Stimulated activated CD4-positive, alpha-beta T cell treated with anti-CD3 and anti-CD28 coated beads, Interleukin-12 subunit alpha, Interleukin-12 subunit beta, amount 100 ng/mL, for 4 hours (primary cell): ENCODE measurements at regions not wholly inside any gene's neighbourhood (a gene's known extent, or its start where the extent isn't known, plus 50 kb on each side); places are given as distances from the start of the nearest gene placed in this dataset.

ENCODE experiments used
- DNase-seq: peaks from one replicate; pipeline ENCODE4 v3.0.0-alpha.2; 2020

DNA sequence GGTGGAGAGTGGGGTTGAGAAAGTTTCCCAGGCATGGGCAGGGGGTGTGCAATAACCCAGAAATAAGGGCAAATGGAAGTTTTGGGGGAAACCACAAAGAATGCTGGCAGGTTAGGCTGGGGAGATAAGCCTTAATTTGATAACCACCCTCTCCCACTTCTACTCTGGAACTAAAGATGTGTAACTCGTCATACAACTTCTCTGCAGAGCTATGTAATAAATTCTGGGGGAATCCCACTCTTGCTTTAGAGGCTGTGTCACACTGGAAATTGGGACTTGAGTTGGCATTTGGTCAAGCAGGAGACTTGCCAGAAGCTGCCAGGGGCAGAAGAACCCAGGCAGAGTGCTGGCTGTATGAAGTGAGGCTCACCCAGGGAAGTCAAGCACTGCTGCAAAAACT, 170.9 kb upstream of the CPEB2 start:
- no peak for DNase-seq

DNA sequence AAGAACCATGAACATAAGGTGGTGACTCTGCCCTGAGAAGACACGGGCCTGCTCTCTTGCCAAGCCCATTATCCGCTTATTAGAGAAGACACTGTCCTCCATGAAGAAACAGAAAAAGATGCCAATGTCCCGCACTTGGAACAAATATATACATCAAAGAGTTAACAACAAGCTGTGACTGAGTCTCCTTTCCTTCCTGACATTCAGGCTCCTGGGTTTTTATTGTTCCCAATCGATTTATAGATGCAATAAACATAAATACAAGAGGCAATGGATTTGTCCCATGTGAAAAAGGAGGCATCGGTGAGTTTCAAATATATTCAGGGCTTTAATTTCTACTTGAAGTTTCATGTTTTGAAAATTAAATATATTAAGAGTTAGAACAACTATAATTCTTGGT, 169.2 kb upstream of the CPEB2 start:
- DNase-seq: no peak

DNA sequence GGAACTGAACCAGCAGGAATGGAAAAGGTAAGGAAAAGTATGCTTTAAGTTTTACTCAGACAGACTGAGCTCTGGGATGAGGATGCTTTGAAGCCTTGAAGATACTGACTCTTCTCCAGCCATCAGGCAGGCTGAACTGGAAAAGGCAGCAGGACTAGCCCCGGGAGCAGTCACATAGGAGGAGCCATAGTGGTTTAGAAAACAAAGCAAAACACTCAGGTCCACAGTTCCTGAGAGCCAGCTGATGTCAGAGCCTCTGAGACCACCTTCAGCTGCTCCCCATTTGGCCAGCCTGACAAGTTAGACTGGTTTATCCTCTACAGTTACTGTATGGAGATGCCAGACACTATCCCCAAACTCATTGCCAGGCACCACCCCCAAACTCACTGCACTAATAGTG, 167.9 kb upstream of the CPEB2 start:
- no peak for DNase-seq

DNA sequence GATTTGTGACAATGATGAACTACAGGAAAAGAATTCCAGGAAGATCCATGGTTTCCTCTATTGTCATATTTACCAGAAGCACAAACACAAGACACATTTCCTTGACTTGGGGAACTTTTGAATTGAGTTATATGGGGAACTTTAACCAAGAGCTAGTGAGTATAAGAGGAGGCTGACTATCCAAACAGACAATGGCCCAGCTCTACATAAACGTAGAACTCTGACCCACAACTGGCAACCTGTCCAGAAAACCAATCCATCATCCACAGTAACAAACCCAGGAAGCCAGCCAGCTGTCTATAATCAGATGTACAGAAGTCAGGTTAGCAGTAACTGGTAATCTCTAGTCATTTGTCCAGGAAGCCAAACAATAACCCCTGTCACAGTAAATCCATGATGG, 167.0 kb upstream of the CPEB2 start:
- DNase-seq: no peak

DNA sequence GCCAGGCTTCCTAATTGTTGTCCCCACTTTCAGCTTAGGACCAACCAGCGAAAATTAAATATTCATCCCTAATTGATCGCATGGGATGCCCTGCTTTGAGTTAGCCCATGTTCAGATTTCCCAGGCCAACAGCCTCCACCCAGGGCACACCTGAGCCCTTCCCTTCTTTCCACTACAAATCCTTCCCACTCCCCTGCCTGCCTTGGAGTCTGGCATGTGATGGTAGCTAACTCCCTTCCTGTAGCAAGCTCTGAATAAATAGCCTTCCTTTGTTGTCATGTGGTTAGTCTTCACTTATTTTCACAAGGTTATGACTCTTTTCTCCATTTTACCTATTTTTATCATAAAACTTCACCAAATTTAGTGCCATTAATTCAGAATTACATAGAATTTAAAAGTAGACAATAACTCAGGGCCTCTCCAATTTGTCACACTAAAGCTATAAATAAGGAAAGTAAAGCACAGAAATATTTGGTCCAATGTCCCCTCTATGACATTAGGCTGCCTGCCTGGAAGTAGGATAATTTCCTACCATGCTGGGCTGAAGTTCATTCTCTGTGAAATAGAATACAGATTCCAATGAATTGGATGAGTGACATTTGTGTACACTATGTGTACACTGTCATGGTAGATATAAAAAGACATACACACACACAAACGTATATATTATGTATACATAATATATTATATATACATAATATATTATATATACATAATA, 166.4 kb upstream of the CPEB2 start:
- no peak for DNase-seq

DNA sequence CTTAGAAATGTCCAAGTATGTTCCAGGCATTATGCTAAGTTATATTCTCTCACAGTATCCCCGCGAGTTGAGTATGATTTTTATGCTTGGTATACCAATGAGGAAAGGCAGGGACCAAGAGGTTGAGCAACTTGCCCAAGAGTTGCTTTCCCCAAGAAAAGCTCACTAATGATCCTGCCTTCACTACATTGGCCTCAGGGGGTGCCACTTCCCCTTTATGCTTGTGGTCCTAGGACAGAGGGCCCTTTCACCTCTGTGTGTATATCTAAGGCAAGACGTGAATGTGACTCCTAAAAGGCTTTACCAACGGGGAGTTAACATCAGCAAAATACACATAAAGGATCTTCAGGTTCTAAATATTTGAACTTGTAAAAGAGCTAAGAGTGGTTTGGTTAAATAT, 164.4 kb upstream of the CPEB2 start:
- DNase-seq: no peak

DNA sequence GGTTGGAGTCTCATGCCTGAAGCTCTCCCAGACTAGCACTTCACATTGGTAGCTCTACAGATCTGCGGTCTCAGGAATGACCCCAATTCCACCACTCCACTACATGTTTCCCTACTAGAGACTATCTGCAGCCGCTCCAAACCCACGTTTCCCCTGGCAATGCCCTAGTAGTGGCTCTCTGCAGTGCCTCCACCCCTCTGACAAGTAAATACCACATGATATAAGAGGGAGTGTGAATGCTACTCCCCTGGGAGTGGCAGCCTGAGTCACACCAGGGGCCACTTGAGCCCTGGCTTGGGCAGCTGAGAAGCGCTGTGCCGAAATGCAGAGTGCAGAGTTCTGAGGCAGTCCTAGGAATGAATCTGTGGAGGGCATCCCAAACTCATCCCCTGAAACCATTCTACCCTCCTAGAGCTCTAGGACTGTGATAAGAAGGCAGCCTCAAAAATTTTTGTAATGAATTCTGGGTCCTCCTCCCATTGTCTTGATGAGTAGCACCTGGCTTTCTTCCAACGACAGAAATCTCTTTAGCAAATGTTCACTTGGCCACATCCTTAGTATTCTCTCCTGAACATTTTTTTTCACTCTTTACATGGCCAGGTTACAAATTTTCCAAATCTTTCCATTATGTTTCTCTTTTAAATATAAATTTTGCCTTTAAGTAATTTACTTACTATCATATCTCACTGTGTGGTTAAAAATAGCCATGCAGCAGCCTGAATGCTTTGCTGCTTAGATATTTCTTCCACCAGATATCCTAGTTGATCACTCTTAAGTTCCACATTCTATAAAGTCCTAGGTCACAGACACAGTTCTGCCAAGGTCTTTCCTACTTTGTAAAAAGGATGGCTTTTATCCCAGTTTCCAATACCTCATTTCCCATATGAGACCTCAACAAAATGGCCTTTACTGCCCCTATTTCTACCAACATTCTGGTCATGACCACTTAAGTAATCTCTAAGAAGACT, 160.2 kb upstream of the CPEB2 start:
- DNase-seq: no peak

DNA sequence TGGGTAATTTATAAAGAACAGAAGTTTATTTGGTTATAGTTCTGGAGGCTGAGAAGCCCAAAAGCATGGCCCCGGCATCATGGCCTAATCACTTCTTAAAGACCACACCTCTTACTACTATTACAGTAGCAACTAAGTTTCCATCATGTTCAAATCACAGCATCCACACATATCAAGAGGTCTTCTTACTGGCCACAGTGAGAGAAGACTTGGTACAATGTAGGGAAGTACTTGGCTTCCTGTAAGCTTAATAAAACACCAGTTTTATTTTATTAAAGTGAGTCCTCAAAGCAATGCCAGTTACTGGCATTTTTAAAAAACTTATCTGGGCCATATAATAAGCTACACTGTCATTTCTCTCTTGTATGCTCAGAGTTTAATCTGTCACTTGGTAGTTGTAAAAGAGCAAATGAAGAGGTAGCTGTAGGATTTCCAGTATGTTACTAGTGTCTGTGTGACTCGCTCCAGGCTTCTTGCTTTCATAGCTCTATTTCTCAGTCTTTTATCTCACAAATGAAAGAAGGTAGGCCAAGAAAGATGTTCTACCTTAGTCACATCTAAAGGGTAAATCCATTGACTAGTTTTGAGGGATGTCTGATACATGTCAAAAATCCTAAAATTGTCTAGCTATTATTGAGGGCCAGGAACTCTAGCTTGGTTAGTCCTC, 159.2 kb upstream of the CPEB2 start:
- no peak for DNase-seq

DNA sequence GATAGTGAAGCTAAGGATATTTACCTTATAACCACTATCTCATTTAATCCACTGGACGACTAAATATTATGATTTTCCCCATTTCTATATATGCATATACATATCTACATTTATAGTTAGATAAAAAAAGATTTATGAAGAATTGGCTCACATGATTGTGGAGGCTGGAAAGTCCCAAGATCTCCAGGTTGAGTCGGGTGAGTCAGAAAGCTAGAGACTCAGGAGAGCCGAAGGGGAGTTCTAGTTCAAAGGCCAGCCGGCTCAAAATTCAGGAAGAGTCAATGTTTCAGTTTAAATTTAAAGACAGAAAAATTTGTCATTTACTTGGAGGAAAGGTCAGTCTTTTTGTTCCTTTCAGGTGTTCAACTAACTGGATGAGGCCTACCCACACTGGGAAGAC, 158.2 kb upstream of the CPEB2 start:
- no peak for DNase-seq

DNA sequence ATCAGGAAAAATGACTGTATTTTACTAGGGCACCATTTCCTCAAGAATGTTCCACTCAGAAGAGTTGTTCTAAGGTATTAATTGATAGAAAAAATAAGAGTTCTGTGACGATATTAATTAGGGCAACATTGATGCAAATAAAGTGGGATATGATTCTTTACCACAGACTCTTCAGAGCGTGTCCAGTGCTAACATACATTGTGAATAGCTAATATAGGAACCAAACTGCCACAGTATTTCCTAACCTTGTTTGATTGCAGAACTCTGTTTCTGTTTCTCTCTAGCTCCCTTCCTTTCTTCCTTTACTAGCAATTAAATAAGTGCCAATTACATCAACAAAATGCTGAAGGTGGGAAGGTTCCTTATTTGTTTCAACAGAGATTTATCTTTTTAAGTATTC, 154.1 kb upstream of the CPEB2 start:
- DNase-seq: no peak

DNA sequence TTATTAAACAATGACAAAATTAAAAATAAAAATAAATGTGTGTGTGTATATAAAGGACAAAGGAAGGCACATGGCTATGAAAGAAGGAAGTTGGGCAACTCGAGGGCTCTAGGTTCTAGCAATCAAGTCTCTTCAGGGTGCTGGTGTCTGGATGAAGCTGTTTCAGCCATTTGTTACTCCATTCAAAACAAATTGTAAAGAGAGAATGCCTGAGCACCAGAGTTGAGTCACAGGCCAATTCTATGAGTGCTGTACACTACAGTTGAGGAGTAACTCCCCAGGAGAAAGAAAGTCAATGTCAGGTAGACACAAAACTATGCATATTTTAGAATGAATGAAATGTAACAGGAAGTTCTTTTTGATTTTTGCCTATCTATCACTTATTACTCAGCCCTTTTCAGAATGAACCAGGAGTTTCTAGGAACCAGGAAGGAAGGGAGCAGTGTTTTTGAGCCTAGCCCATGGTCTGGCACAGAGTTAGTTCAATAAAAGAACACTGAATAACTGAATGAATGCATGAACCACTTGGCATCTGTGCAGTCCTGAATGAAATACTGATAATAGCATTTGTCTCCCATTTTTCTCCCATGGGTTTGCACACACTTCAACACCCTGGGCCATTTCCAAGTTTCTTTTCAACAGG, 151.7 kb upstream of the CPEB2 start:
- DNase-seq: no peak

DNA sequence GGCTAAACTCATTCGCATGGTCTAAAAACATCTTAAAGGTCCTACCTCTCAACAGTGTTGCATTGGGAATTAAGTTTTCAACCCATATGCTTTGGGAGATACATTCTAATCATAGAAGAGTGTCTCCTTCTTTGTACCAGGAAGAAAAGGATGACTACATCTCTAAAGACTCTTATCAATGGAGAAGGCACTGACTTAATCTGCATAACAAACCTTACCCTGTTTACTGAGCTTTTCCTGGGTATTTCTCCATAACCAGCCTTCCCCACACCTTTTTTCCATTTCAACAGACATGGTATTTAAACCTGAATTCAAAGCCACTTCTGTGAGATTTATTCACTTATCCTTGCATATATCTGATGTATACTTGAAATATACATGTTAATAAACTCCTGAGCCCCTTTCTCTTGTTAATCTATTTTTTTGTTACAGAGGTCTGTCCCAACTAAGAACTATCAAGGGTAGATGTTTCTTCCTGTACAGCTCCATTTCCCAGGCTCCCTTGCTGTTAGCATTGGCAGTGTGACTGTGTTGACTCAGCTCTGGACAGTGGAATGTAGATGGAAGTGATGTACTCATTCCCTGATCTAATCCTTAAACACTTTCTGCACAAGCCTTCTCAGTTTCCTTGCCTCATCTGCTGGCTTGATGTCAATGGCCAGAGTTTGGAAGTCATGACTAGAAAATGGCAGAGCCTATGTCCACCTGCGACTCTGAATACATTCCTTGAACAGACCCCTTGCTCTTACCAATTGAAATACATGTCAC, 148.9 kb upstream of the CPEB2 start:
- no peak for DNase-seq

DNA sequence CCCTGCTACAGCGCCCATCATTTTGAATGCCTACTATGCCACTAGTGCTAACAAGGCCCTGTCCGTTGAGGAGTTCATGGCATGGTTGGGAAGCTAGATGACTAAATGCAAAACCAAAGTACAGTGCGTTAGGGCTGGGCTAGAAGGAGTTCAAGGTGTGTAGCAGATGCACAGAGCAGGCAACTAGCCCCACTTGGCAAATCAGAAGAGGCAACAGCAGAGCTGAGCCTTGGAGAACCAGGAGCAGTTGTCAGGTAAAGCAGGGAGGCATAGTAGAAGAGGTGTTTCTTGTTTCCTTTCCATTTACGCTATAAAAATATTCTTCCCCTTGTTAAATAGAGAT, 146.6 kb upstream of the CPEB2 start:
- DNase-seq: no peak

DNA sequence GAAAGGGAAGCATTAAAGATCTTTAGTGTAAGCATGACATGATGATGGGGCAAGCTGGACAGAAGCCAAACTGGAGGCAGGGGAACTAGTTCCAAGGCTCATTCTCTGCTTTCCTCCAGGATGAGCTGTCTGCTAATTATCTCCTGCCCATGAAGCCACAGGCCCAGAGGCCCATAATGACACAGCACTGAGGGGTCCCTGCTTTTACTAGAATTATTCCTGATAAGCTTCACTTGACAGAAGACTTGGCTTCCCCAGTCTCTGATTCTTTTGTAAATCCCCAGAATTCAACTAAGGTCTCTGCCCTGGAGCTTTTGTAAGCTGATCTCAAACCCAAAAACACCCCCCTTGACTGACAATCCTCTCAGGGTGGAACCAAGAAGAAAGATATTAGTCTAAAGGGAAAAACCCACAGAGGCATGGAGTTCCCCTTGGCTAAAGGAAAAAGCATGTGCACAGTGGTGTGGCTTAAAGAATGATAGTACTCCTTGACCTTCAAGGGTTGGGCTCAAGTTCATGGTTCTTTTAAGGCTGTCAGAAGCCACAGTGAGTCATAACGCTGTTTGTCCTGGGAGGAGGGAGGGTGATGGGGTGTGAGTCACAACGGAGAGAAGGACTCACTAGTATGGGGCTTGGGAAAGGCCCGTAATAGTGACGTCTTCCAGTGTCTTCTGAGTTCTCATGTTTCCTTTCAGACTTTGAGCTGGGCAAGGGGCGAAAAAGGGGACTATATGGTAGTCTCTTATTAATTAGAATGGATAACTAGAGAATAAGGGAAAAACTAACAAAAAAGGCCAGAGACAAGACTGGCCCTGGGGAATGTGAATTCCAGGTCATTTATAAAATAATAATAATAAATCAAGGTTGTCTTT, 146.0 kb upstream of the CPEB2 start:
- DNase-seq: peak; percentile 15

DNA sequence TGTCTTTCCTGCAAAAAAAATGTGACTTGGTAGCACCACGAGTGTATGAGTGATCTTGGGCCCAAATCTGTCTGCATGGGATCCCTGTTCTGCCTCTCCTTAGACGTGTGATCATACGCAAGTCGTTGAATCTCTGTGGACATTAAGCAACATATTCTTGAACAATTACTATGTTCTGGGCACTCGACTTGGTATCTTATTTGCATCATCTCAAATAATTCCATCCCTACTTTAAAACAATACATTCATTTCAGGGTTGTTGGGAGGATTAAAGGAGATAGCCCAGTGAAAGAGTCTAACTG, 145.4 kb upstream of the CPEB2 start:
- DNase-seq: no peak

DNA sequence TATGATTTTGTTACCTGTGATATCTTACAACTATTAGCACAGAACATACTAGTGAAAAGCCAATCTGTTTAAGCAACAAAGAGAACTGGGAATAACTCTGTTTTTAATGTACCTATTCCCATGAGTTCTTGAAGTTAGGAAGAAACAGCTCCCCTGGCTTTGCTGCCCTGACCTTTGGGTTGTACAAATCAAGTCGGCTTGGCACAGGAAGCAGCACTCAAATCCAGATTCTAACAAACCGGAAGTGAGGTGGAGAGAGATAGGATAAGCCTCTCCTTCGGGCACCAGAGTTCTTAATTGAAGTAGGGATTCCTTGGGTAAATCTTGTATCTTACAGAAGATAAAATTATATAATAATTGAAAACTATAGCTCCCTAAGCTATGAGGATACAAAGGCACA, 144.8 kb upstream of the CPEB2 start:
- DNase-seq: no peak

DNA sequence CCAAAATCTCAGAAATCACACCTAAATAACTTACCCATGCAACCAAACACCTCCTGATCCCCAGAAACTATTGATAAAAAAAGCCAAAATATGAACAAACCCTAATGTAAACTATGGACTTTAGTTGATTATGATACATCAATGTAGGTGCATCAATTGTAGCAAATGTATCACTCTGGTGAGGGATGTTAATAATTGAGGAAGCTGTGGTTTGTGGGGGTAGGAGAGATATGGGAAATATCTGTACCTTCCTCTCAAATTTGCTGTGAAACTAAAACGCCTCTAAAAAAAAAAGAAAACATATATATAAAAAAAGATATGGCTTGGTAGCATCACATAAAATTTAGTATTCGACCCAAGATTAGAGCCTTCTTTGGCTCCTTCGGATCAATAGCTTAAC, 144.3 kb upstream of the CPEB2 start:
- no peak for DNase-seq

DNA sequence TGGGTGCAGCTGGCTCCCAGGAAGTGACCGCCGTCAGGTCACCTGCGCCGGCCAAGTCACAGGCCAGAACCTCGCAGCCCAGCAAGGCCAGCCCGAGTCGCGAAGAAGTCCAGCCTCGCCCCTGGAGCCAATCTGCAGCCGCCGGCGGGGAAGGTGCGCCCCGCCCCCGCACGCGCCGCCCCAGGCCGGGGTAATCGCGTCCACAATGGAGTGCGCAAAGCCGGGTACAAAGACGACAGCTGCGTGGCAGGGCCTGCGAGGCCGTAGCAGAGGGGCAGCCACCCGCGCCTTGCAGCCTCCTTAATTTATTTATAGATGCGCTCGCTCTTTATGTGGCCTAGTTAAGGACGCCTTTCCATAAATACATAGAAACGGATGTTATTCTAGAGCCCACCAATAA, 139.4 kb upstream of the CPEB2 start:
- no peak for DNase-seq

DNA sequence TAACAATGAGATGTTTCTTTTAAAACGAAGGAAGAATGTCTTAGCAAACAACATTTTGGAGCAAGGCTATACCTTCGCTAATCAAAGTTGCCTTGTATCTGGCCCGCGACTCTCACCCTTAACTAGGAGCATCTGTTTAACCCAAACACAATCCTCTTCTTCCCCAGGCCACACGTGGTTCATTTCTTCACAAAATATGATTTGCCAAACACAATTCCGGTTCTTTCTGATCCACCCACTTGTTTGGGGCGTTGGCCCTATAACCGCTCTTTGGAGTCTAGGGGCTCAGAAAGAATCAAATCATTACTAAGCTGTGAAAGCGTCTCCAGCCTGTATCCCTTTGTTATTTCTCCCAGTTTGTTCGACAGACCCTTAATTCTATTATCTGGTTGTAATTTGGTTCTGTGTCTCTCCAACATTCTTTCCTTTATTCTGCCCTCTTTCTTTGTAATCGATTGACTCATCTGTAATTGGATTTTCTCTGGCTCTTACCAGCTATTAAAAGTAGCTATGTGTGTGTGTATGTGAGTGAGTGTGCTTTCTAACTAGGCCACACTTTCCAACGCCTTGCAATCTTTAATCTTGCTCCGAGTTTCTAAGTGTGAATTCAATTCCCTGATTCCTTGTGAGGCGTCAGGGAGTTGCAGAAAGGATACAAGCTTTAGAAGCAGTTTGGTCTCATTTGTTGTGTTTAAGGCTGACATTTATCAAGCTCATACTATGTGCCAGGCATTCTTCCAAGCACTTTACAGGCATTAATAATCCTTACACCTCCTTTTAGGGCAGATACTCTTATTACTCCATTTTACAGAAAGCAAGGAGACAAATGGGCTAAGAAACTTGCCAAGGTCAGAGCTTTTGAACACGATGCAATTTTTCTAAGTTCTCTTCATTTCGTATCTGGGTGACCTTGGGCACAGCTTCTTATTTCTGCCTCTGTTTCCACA, 138.6 kb upstream of the CPEB2 start:
- DNase-seq: no peak

DNA sequence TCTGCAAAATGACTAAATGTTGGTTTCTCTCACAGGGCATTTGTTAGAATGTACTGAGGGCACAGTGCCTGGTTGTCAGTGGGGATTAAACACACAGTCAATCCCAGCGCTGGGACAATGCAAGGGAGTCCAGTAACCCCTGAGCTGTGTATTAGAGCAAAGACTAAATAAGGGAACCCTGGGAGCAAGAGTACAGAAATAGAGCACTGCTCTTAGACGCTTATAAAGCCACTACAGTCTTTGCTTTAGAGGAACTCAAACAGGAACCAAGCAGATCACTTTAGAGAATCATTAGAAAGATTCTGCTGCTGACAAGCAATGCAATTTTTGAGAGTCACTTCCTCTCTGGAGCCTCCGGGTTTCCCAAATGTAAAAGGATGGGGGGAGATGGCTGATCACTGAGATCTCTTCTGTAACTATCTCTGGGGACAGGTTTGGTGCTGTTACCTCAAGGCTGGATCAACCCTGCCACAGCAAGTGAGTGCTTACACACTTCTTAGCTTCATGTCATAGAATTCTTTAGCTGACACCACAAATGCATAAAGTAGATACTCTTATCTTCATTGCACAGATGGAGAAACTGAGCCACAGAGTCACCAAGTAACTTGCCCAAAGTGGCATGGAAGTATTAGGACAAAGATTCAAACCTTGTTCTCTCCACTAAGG, 137.8 kb upstream of the CPEB2 start:
- no peak for DNase-seq
